H1 (cell line): ENCODE measurements at regions not wholly inside any gene's neighbourhood (a gene's known extent, or its start where the extent isn't known, plus 50 kb on each side); places are given as distances from the start of the nearest gene placed in this dataset.

ENCODE experiments used
- ASH2L ChIP-seq: fragments of 200-600, 300-600 bp; sonication (generic); IDR thresholded peaks from one replicate; pipeline ENCODE4 v1.7.1; 2017; ENCODE audit warnings: low read length
- HDAC6 ChIP-seq: IDR thresholded peaks from one replicate; pipeline ENCODE4 v1.7.1; 2012; ENCODE audit warnings: low read depth, mild to moderate bottlenecking, inconsistent platforms, low read length, moderate library complexity
- SIN3A ChIP-seq, 2 experiments: IDR thresholded peaks in 1 of 2; conservative IDR thresholded peaks in 1 of 2; 2 replicates each; pipeline ENCODE4 v1.6.1; 2011 to 2012; ENCODE audit warnings: low read length in 2 of 2, improper control_type of control experiment in 1 of 2, low read depth in 1 of 2, mild to moderate bottlenecking in 1 of 2
- TAF7 ChIP-seq: optimal IDR thresholded peaks from 2 replicates; pipeline ENCODE3; 2011; ENCODE audit warnings: low read depth, mild to moderate bottlenecking, inconsistent platforms, low read length, moderate library complexity, borderline replicate concordance
- TBP ChIP-seq: IDR thresholded peaks from 2 replicates; pipeline ENCODE4 v1.6.1; 2011; ENCODE audit warnings: low read depth, low read length, improper control_type of control experiment

DNA sequence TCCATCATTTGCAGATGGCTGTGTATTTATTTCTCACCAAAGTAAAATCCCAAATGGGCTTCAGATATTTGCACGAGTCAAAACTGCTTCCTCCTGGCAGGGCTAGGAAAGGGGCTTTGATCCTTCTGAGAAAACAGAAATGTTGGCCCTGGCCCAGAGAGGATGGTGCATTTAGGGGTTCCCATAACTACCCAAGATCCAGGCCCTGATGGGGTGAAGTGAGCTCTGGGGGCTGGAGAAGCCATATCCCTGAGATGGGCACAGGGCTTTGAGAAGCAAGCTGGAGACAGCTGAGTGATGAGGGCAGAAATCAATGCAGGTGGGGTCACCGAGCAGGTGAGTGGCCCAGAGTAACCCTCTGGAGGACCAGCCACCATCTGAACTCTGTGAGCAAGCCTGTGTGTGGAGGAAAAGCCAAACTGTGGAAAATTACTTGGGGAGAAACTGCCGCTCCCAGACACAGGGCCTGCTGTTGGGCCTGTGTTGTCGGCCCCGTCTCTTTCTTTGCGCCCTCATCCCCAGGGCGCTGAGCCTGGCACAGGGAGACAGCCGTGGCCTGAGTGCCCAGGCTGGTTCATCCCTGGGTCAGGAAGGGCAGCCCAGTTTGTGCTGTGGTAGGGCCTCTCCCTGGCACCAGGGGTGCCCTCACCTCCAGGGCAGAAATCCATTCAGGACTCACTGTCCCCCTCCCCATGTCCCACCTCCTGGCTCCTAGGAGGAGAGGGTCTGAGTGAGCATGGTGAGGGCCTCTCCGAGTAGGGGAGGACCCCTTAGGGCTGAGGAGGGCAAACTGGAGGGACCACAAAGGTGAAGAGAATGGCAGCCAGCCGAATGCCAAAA, 167.8 kb upstream of the HAAO start (continued):
- TF ChIP-seq SIN3A (conservative IDR thresholded peaks at IDR 0.05 in 1 of 2, IDR thresholded peaks at IDR 0.05 in 1 of 2; ENCODE audit: low read depth in 1 of 2, low read length in 2 of 2) (no peak), TAF7 (no peak), TBP (no peak), HDAC6 (no peak), ASH2L (no peak)
